ENCODE measurements at regions not wholly inside any gene's neighbourhood (a gene's known extent, or its start where the extent isn't known, plus 50 kb on each side); places are given as distances from the start of the nearest gene placed in this dataset.

DNA sequence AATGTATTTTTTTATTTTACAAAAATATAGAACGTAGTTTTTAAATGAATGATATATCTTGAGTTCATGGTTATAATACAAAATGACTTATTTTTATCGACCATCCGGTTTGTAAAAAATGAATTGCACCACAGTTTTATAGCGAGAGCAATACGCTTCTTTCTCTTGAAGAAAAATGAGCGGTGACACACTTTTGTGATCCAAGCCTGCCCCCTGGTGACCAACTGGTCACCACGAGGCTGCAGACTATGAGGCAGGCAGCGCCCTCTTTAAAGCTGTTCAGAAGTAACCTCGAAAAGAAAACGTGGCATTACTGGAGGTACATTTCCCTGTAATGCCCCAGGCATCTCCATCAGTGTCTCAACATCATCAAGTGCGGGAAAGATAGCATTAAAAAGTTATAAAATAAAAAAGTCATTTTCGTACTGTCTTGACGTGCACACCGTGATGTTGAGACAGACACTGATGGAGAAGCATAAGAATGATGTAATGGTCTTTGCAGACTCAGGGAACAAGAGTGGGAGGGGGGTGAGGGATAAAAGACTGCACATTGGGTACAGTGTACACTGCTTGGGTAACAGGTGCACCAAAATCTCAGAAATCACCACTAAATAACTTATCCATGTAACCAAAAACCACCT, 734.2 kb upstream of the ADAMTS5 start:
- WGBS, 2 experiments (ENCODE audit: low coverage in 1 of 2, low lambda C conversion rate in 2 of 2, missing lambda C conversion rate in 2 of 2), result 8 to 9% methylated on average over 14 of the region's 14 CpGs
- Histone ChIP-seq H3K27ac (no peak overlapping the region), H3K4me3 (no peak overlapping the region), H2AFZ (peak overlapping the region; percentile 44; the same call in 1 of the 2 replicates), H3K9me3 (ENCODE audit: low read depth) (no peaks in the 10 kb centered on the region), H3K9me2 (ENCODE audit: insufficient read depth) (no peaks in the 10 kb centered on the region), H3K27me3 (replicated peaks; ENCODE audit: insufficient read depth) (no peaks in the 10 kb centered on the region), H3K4me2 (ENCODE audit: unreplicated experiment) (peak overlapping the region; percentile 14), H3K9ac (no peak overlapping the region), H3K4me1 (ENCODE audit: insufficient read depth) (peaks cover 15% of the 10 kb centered on the region), H3K36me3 (ENCODE audit: low read depth) (no peaks in the 10 kb centered on the region), H3F3A (ENCODE audit: insufficient read depth) (no peaks in the 10 kb centered on the region; the same call in 1 of the 2 replicates), H3K79me2 (ENCODE audit: insufficient read depth) (no peaks in the 10 kb centered on the region), H4K20me1 (ENCODE audit: insufficient read depth) (no peaks in the 10 kb centered on the region)
- TF ChIP-seq EZH2phosphoT487 (IDR thresholded peaks at IDR 0.05; ENCODE audit: insufficient read depth, low read depth) (no peak), EZH2 (IDR thresholded peaks at IDR 0.05; ENCODE audit: insufficient read depth, poor library complexity, severe bottlenecking) (no peak)
- peak; percentile 92 for DNase-seq
- in situ Hi-C loops (cut with MboI), result loop anchor here (10.0 kb wide), 4 partner anchors 216 to 1044 kb away; partner anchors contain the start of gene ADAMTS1

GRCh38 chr21:27695246-27695645, 728.4 kb upstream of the ADAMTS5 start:
- no peak overlapping the region for H3K27ac ChIP-seq
- DNase-seq, result no peak
- H4K20me1 ChIP-seq (ENCODE audit: insufficient read depth), result no peaks in the 10 kb centered on the region
- TF ChIP-seq EZH2 (IDR thresholded peaks at IDR 0.05; ENCODE audit: insufficient read depth, poor library complexity, severe bottlenecking) (no peak), EZH2phosphoT487 (IDR thresholded peaks at IDR 0.05; ENCODE audit: insufficient read depth, low read depth) (no peak)
- no peaks in the 10 kb centered on the region for H3K27me3 ChIP-seq (replicated peaks; ENCODE audit: insufficient read depth)
- 95% methylated on average over 1 of the region's 1 CpG for WGBS, 2 experiments (ENCODE audit: low coverage in 1 of 2, low lambda C conversion rate in 2 of 2, missing lambda C conversion rate in 2 of 2)
- H3K9ac ChIP-seq, result no peak overlapping the region
- in situ Hi-C loops (cut with MboI), result no loop called here
- no peak overlapping the region for H3K4me2 ChIP-seq (ENCODE audit: unreplicated experiment)
- H2AFZ ChIP-seq, result no peak overlapping the region
- no peak overlapping the region for H3K4me3 ChIP-seq
- no peaks in the 10 kb centered on the region for H3K9me2 ChIP-seq (ENCODE audit: insufficient read depth)
- H3K36me3 ChIP-seq (ENCODE audit: low read depth), result no peaks in the 10 kb centered on the region
- peaks cover 30% of the 10 kb centered on the region for H3K4me1 ChIP-seq (ENCODE audit: insufficient read depth)
- H3K79me2 ChIP-seq (ENCODE audit: insufficient read depth), result no peaks in the 10 kb centered on the region
- peaks cover 9% of the 10 kb centered on the region for H3F3A ChIP-seq (ENCODE audit: insufficient read depth)
- no peaks in the 10 kb centered on the region for H3K9me3 ChIP-seq (ENCODE audit: low read depth)

DNA sequence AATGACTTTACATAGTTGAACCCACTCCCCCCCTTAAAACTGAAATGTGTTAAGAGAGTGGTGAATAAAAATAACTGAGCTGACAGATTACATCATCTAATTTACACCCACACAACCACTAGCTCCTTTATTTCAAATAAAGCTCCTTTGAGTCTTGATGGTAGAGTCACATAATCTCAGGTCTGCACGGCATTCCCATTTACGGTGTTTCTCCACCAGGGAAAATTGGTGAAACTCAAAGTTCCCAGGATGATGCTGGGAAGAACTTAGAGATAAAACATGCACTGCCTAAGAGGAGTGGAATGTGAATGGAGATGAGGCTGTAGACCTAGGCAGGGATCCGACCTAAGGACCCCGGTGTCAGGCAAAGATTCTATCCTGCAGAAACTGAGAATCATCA, 727.8 kb upstream of the ADAMTS5 start:
- WGBS, 2 experiments (ENCODE audit: low coverage in 1 of 2, low lambda C conversion rate in 2 of 2, missing lambda C conversion rate in 2 of 2), result 97 to 100% methylated on average over 4 of the region's 4 CpGs

GRCh38 chr21:27693376-27693775, 726.5 kb upstream of the ADAMTS5 start:
- H3K36me3 ChIP-seq (ENCODE audit: low read depth), result no peaks in the 10 kb centered on the region
- 0 out of 2 replicates have a peak overlapping the region, but pooled peaks have one; percentile 2 for H3K4me3 ChIP-seq
- TF ChIP-seq EZH2 (IDR thresholded peaks at IDR 0.05; ENCODE audit: insufficient read depth, poor library complexity, severe bottlenecking) (no peak), EZH2phosphoT487 (IDR thresholded peaks at IDR 0.05; ENCODE audit: insufficient read depth, low read depth) (no peak)
- H3K27me3 ChIP-seq (replicated peaks; ENCODE audit: insufficient read depth), result no peaks in the 10 kb centered on the region
- peaks cover 30% of the 10 kb centered on the region for H3K4me1 ChIP-seq (ENCODE audit: insufficient read depth)
- in situ Hi-C loops (cut with MboI), result no loop called here
- H3K9me2 ChIP-seq (ENCODE audit: insufficient read depth), result no peaks in the 10 kb centered on the region
- H3K4me2 ChIP-seq (ENCODE audit: unreplicated experiment), result peak overlapping the region; percentile 48
- H2AFZ ChIP-seq, result 0 out of 2 replicates have a peak overlapping the region, but pooled peaks have one; percentile 5
- WGBS, 2 experiments (ENCODE audit: low coverage in 1 of 2, low lambda C conversion rate in 2 of 2, missing lambda C conversion rate in 2 of 2), result 18 to 26% methylated on average over 6 of the region's 6 CpGs
- DNase-seq, result peak; percentile 87
- peaks cover 9% of the 10 kb centered on the region for H3F3A ChIP-seq (ENCODE audit: insufficient read depth)
- no peaks in the 10 kb centered on the region for H3K79me2 ChIP-seq (ENCODE audit: insufficient read depth)
- H4K20me1 ChIP-seq (ENCODE audit: insufficient read depth), result no peaks in the 10 kb centered on the region
- peak overlapping the region; percentile 61 for H3K27ac ChIP-seq
- H3K9ac ChIP-seq, result peak overlapping the region; percentile 37; the same call in 1 of the 2 replicates
- H3K9me3 ChIP-seq (ENCODE audit: low read depth), result no peaks in the 10 kb centered on the region

More for the DNA sequence above, 727.8 kb upstream of the ADAMTS5 start:
- no peak overlapping the region for H3K9ac ChIP-seq
- no peak overlapping the region for H3K27ac ChIP-seq
- H3K36me3 ChIP-seq (ENCODE audit: low read depth), result no peaks in the 10 kb centered on the region
- no peak overlapping the region for H2AFZ ChIP-seq
- H3F3A ChIP-seq (ENCODE audit: insufficient read depth), result peaks cover 9% of the 10 kb centered on the region
- no peak overlapping the region for H3K4me3 ChIP-seq
- in situ Hi-C loops (cut with MboI), result no loop called here
- no peaks in the 10 kb centered on the region for H3K9me3 ChIP-seq (ENCODE audit: low read depth)
- no peaks in the 10 kb centered on the region for H4K20me1 ChIP-seq (ENCODE audit: insufficient read depth)
- no peak overlapping the region for H3K4me2 ChIP-seq (ENCODE audit: unreplicated experiment)
- H3K79me2 ChIP-seq (ENCODE audit: insufficient read depth), result no peaks in the 10 kb centered on the region
- no peaks in the 10 kb centered on the region for H3K9me2 ChIP-seq (ENCODE audit: insufficient read depth)
- peak; percentile 1 for DNase-seq
- no peak for TF ChIP-seq EZH2phosphoT487 (IDR thresholded peaks at IDR 0.05; ENCODE audit: insufficient read depth, low read depth)
- no peak for TF ChIP-seq EZH2 (IDR thresholded peaks at IDR 0.05; ENCODE audit: insufficient read depth, poor library complexity, severe bottlenecking)
- H3K4me1 ChIP-seq (ENCODE audit: insufficient read depth), result peaks cover 30% of the 10 kb centered on the region
- H3K27me3 ChIP-seq (replicated peaks; ENCODE audit: insufficient read depth), result no peaks in the 10 kb centered on the region

Measured in GM23248 (cell line).